Endothelial cell (in vitro differentiated cells): ENCODE measurements at regions not wholly inside any gene's neighbourhood (a gene's known extent, or its start where the extent isn't known, plus 50 kb on each side); places are given as distances from the start of the nearest gene placed in this dataset.
"Not testable (repeated sequence)": the region's sequence is repeated elsewhere in the genome, so short reads cannot be mapped to it uniquely, and the experiment has no call there.

Experiments
- DNase-seq: peaks from one replicate; pipeline ENCODE4 v3.0.0; 2021; ENCODE audit warnings: low spot score
- H3K27ac Mint-ChIP-seq: one replicate; pipeline ENCODE4 v1.8.0; 2021; ENCODE audit warnings: mixed read lengths, inconsistent platforms; ENCODE audit not compliant: unreplicated experiment
- H3K27me3 Mint-ChIP-seq: one replicate; pipeline ENCODE4 v1.8.0; 2021; ENCODE audit warnings: mild to moderate bottlenecking, moderate library complexity, mixed read lengths, inconsistent platforms; ENCODE audit not compliant: unreplicated experiment
- H3K36me3 Mint-ChIP-seq: one replicate; pipeline ENCODE4 v1.8.0; 2021; ENCODE audit warnings: mild to moderate bottlenecking, low read depth, mixed read lengths, inconsistent platforms; ENCODE audit not compliant: unreplicated experiment
- H3K4me1 Mint-ChIP-seq: one replicate; pipeline ENCODE4 v1.8.0; 2021; ENCODE audit warnings: mild to moderate bottlenecking, mixed read lengths, inconsistent platforms; ENCODE audit not compliant: unreplicated experiment
- H3K4me3 Mint-ChIP-seq: one replicate; pipeline ENCODE4 v1.8.0; 2021; ENCODE audit warnings: mild to moderate bottlenecking, mixed read lengths, inconsistent platforms; ENCODE audit not compliant: unreplicated experiment
- H3K9me3 Mint-ChIP-seq: one replicate; pipeline ENCODE4 v1.8.0; 2021; ENCODE audit warnings: mixed read lengths, inconsistent platforms; ENCODE audit not compliant: unreplicated experiment
- TF ChIP-seq, protein P1 (sequence below): fragments of 200-600 bp; sonication (generic); IDR thresholded peaks from one replicate; pipeline ENCODE4 v1.5.0; 2021; ENCODE audit warnings: antibody characterized with exemption; ENCODE audit not compliant: unreplicated experiment

DNA sequence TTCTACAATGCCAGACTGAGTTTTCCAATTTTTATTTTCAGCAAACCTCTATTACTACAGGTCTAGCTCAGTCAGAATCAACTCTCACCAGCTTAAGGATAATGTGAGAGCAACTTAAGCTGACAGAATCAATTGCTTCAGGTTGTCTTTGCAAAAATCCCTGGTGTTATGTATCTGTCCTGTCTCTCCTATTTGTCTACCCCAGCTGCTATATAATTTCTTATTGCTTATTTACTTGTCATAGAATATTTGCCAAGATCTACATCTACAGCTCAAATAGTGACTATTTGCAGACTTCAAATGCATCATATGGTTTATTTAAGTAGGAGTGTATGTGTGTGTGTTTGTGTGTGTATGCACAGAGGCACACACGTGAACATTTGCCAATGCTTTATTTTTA lies 54.1 kb downstream of the FOXG1 start:
- TF ChIP-seq, protein P1, sequence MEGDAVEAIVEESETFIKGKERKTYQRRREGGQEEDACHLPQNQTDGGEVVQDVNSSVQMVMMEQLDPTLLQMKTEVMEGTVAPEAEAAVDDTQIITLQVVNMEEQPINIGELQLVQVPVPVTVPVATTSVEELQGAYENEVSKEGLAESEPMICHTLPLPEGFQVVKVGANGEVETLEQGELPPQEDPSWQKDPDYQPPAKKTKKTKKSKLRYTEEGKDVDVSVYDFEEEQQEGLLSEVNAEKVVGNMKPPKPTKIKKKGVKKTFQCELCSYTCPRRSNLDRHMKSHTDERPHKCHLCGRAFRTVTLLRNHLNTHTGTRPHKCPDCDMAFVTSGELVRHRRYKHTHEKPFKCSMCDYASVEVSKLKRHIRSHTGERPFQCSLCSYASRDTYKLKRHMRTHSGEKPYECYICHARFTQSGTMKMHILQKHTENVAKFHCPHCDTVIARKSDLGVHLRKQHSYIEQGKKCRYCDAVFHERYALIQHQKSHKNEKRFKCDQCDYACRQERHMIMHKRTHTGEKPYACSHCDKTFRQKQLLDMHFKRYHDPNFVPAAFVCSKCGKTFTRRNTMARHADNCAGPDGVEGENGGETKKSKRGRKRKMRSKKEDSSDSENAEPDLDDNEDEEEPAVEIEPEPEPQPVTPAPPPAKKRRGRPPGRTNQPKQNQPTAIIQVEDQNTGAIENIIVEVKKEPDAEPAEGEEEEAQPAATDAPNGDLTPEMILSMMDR: no peak
- Mint-ChIP-seq H3K4me3 (no peak overlapping the region), H3K27me3 (no peaks in the 10 kb centered on the region), H3K36me3 (no peaks in the 10 kb centered on the region), H3K4me1 (no peaks in the 10 kb centered on the region), H3K9me3 (no peaks in the 10 kb centered on the region), H3K27ac (no peak overlapping the region)
- no peak for DNase-seq

DNA sequence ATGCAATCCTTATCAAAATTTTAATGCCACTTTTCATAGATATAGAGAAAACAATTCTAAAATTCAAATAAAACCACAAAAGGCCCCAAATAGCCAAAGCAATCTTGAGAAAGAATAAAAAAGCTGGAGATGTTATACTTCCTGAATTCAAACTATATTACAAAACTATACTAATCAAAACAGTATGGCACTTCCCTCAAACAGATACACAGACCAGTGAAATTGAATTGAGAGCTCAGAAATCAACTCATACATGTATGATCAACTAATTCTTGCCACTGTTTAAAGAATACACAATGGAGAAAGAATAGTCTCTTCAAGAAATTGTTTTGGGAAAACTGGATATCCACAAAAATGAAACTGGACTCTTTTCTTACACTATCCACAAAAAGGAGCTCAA lies 55.4 kb downstream of the FOXG1 start:
- Mint-ChIP-seq H3K9me3 (no peaks in the 10 kb centered on the region), H3K4me1 (no peaks in the 10 kb centered on the region), H3K27me3 (no peaks in the 10 kb centered on the region), H3K36me3 (no peaks in the 10 kb centered on the region), H3K4me3 (no peak overlapping the region), H3K27ac (no peak overlapping the region)
- DNase-seq: no peak
- TF ChIP-seq, protein P1: no peak

DNA sequence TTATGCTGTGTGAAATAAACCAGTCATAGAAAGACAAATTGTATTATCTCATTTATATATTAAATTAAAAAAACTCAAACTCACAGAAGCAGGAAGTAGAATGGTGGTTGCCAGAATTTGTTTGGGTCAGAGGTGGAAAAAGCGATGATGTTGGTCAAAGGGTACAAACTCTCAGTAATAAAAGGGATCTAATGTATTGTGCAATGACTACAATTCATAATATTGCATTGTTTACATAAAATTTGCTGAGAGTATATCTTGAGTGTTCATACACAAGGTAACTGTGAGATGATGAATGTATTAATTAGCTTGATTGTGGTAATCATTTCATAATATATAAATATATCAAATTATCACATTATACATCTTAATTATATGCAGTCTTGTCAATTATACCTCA lies 56.7 kb downstream of the FOXG1 start:
- Mint-ChIP-seq H3K4me1 (no peaks in the 10 kb centered on the region), H3K27ac (no peak overlapping the region), H3K4me3 (no peak overlapping the region), H3K36me3 (no peaks in the 10 kb centered on the region), H3K9me3 (no peaks in the 10 kb centered on the region), H3K27me3 (no peaks in the 10 kb centered on the region)
- TF ChIP-seq, protein P1: no peak
- DNase-seq: no peak

DNA sequence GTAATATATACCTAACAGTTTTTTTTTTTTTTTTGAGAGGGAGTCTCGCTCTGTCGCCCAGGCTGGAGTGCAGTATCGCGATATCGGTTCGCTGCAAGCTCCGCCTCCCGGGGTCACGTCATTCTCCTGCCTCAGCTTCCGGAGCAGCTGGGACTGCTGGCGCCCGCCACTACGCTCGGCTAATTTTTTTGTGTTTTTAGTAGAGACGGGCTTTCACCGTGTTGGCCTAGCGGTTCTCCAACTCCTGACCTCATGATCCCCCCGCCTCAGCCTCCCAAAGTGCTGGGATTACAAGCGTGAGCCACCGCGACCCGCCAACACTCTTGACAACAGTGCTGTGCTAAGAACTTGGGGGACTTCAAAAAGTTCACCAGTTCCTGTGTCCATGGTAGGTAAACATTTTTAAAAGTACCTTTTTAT lies 63.5 kb downstream of the FOXG1 start:
- Mint-ChIP-seq H3K4me3 (no peak overlapping the region), H3K9me3 (no peaks in the 10 kb centered on the region), H3K27me3 (no peaks in the 10 kb centered on the region), H3K27ac (no peak overlapping the region), H3K36me3 (no peaks in the 10 kb centered on the region), H3K4me1 (peaks cover 4% of the 10 kb centered on the region)
- TF ChIP-seq, protein P1: no peak
- DNase-seq: no peak

DNA sequence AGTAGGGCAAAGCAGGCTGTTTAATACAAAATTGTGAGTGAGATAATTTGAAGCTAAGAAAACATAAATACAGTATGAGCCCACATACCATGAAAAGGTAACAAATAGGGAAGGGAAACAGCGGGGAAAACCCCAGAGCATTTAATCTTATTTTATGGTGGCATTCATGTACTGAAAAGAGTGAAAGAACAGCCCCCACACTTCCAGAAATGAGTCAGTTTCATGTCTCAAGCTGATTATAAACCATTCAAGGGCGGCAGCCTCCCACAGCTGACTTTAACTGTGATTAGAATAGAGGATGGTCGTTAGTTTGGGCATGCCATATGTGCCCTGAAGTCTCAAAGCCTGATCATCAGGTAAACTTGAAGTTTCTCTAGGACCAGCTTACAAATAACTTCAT lies 64.5 kb downstream of the FOXG1 start:
- DNase-seq: no peak
- Mint-ChIP-seq H3K36me3 (no peaks in the 10 kb centered on the region), H3K27ac (no peak overlapping the region), H3K9me3 (no peaks in the 10 kb centered on the region), H3K4me3 (no peak overlapping the region), H3K4me1 (peaks cover 4% of the 10 kb centered on the region), H3K27me3 (no peaks in the 10 kb centered on the region)
- TF ChIP-seq, protein P1: no peak

DNA sequence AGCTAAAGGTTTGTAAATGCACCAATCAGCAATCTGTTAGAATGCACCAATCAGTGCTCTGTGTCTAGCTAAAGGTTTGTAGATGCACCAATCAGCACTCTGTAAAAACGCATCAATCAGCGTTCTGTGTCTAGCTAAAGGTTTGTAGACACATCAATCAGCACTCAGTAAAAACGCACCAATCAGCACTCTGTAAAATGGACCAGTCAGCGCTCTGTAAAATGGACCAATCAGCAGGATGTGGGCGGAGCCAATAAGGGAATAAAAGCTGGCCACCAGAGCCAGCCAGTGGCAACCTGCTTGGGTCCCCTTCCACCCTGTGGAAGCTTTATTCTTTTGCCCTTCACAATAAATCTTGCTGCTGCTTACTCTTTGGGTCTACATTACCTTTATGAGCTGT lies 76.0 kb downstream of the FOXG1 start:
- not testable (repeated sequence) for H3K27me3 Mint-ChIP-seq, H3K36me3 Mint-ChIP-seq, H3K4me1 Mint-ChIP-seq, H3K4me3 Mint-ChIP-seq, DNase-seq, H3K27ac Mint-ChIP-seq, H3K9me3 Mint-ChIP-seq
